Thyroid gland (tissue), 4 donors: ENCODE measurements at regions not wholly inside any gene's neighbourhood (a gene's known extent, or its start where the extent isn't known, plus 50 kb on each side); places are given as distances from the start of the nearest gene placed in this dataset.

Source experiments
- CTCF ChIP-seq, 6 experiments: fragments of 200-600 bp in 3 of 6; fragments of 450-650 bp in 3 of 6; sonication (generic) in 3 of 6; IDR thresholded peaks; one replicate each; pipeline ENCODE4 v1.5.1; 2016 to 2019; ENCODE audit warnings: antibody characterized with exemption in 6 of 6, mild to moderate bottlenecking in 2 of 6, inconsistent platforms in 1 of 6, moderate library complexity in 1 of 6
- POLR2A ChIP-seq, 2 donors: fragments of 450-650 bp; IDR thresholded peaks; one replicate each; pipeline ENCODE4 v1.6.1; 2017; ENCODE audit warnings: antibody characterized with exemption in 2 of 2, mild to moderate bottlenecking in 2 of 2, moderate library complexity in 1 of 2

- no peak for TF ChIP-seq POLR2A (IDR thresholded peaks at IDR 0.05)
- TF ChIP-seq CTCF (IDR thresholded peaks at IDR 0.05): no peak
Observed at GRCh38 chr4:138892483-138893407, 122.8 kb upstream of the NOCT start.
